ENCODE measurements at regions not wholly inside any gene's neighbourhood (a gene's known extent, or its start where the extent isn't known, plus 50 kb on each side); places are given as distances from the start of the nearest gene placed in this dataset.

DNA sequence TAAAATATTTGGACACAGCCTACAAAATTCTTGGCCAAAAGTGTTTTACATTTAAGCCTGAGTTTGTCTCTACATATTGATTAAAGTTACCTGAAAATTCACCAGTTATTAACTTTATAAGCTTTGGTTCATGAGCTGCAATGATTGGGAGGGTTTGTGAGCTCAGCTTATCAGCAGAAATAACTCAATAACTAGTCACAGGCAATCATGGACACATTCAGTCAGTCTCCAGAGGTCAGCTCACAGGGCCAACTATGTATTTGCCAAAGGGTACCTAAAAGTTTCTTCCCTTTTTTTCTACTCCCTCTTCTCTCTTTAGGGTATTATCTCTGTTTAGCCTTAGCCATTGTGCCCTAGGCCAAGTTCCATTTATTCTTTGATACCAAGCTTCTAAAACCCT, 145.9 kb downstream of the ZPLD1 start:
- no peak overlapping the region for H3K4me2 ChIP-seq
- no peaks in the 10 kb centered on the region for H3K9me3 ChIP-seq (ENCODE audit: low read depth)
- no peak overlapping the region for H3K4me3 ChIP-seq
- H3K9ac ChIP-seq = no peak overlapping the region
- H3K79me2 ChIP-seq (ENCODE audit: low read depth) = no peaks in the 10 kb centered on the region
- no peaks in the 10 kb centered on the region for H3K4me1 ChIP-seq
- no peaks in the 10 kb centered on the region for H3K36me3 ChIP-seq
- no peaks in the 10 kb centered on the region for H3K4me1 Mint-ChIP-seq
- H4K20me1 ChIP-seq (ENCODE audit: low read depth) = no peaks in the 10 kb centered on the region
- H3K36me3 Mint-ChIP-seq = no peaks in the 10 kb centered on the region
- TF ChIP-seq EZH2 (IDR thresholded peaks at IDR 0.05) = no peak
- TF ChIP-seq EZH2phosphoT487 (IDR thresholded peaks at IDR 0.05) = no peak
- TF ChIP-seq, protein P1, sequence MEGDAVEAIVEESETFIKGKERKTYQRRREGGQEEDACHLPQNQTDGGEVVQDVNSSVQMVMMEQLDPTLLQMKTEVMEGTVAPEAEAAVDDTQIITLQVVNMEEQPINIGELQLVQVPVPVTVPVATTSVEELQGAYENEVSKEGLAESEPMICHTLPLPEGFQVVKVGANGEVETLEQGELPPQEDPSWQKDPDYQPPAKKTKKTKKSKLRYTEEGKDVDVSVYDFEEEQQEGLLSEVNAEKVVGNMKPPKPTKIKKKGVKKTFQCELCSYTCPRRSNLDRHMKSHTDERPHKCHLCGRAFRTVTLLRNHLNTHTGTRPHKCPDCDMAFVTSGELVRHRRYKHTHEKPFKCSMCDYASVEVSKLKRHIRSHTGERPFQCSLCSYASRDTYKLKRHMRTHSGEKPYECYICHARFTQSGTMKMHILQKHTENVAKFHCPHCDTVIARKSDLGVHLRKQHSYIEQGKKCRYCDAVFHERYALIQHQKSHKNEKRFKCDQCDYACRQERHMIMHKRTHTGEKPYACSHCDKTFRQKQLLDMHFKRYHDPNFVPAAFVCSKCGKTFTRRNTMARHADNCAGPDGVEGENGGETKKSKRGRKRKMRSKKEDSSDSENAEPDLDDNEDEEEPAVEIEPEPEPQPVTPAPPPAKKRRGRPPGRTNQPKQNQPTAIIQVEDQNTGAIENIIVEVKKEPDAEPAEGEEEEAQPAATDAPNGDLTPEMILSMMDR (IDR thresholded peaks at IDR 0.05) = no peak
- H3F3A ChIP-seq (ENCODE audit: low read depth) = no peaks in the 10 kb centered on the region
- H3K27me3 ChIP-seq = no peaks in the 10 kb centered on the region
- H3K4me3 Mint-ChIP-seq = no peak overlapping the region
- H3K27me3 Mint-ChIP-seq (ENCODE audit: insufficient read depth, low read depth) = no peaks in the 10 kb centered on the region
- H2AFZ ChIP-seq (replicated peaks) = no peak overlapping the region
- DNase-seq (ENCODE audit: low spot score) = no peak
- H3K27ac ChIP-seq = no peak overlapping the region
- no peaks in the 10 kb centered on the region for H3K9me3 Mint-ChIP-seq
- no peak overlapping the region for H3K27ac Mint-ChIP-seq

DNA sequence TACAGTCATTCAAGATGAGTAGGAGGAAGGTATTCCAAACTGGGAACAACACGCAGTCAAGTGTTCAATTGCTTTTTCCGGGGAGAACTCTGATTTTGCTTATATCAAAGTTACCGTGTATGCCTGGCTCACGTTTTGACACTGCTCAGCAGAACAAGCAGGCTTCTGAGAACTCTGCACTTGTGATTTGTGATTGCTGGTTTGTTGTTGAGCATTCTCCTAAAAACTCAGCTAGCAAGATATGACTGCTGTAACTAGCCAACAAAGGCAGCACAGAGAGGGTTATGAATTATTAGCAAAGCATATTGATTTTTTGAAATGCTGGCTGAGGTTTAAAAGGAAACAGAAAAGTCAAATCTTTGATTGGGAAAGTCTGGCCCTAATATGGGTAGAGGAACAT, 151.7 kb downstream of the ZPLD1 start:
- Mint-ChIP-seq H3K9me3 (no peaks in the 10 kb centered on the region), H3K4me3 (no peak overlapping the region), H3K4me1 (no peaks in the 10 kb centered on the region), H3K27me3 (ENCODE audit: insufficient read depth, low read depth) (no peaks in the 10 kb centered on the region), H3K36me3 (no peaks in the 10 kb centered on the region), H3K27ac (no peak overlapping the region)
- H4K20me1 ChIP-seq (ENCODE audit: low read depth) = no peaks in the 10 kb centered on the region
- no peaks in the 10 kb centered on the region for H3K79me2 ChIP-seq (ENCODE audit: low read depth)
- no peak overlapping the region for H3K27ac ChIP-seq
- no peak overlapping the region for H2AFZ ChIP-seq (replicated peaks)
- no peak for TF ChIP-seq EZH2phosphoT487 (IDR thresholded peaks at IDR 0.05)
- TF ChIP-seq EZH2 (IDR thresholded peaks at IDR 0.05) = no peak
- TF ChIP-seq, protein P1 (IDR thresholded peaks at IDR 0.05) = no peak
- H3K9ac ChIP-seq = no peak overlapping the region
- H3K4me2 ChIP-seq = no peak overlapping the region
- no peaks in the 10 kb centered on the region for H3F3A ChIP-seq (ENCODE audit: low read depth)
- H3K4me3 ChIP-seq = no peak overlapping the region
- DNase-seq (ENCODE audit: low spot score) = no peak
- H3K36me3 ChIP-seq = no peaks in the 10 kb centered on the region
- H3K9me3 ChIP-seq (ENCODE audit: low read depth) = no peaks in the 10 kb centered on the region
- H3K27me3 ChIP-seq = no peaks in the 10 kb centered on the region
- H3K4me1 ChIP-seq = no peaks in the 10 kb centered on the region

DNA sequence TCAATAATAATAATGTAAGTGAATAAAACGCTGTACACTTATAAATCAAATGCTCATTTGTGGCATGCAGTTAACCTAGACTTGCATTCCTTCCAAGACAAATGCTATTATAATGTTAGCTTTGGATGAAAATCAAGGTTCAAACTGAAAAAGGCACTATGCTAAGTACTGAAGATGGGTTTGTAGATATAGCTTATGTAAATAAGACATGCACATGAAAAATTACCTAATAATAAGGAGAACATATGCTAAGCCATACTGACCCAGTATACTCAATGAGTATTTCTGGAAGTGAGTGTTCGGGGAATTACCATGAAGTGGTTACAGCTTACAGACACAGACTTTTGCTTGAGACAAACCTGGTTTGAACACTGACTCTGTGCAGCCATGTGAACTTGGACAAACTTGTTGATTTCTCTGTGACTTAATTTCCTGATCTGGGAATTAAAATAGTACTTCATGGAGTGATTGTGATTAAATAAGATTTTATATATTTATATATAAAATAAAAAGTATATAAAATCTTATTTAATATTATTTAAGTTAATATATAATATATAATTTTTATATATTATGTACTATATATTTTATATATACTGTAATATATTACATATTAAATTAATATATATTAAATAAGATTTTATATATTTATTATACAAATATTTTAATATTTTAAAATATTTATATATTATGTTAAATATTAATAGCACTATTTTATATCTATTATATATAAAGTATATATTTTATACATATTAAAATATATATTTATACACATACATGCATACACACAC, 159.2 kb downstream of the ZPLD1 start:
- Histone ChIP-seq H3K27me3 (no peaks in the 10 kb centered on the region), H3K4me2 (no peak overlapping the region), H3K4me1 (no peaks in the 10 kb centered on the region), H2AFZ (replicated peaks) (no peak overlapping the region), H3K79me2 (ENCODE audit: low read depth) (no peaks in the 10 kb centered on the region), H3K9me3 (ENCODE audit: low read depth) (no peaks in the 10 kb centered on the region), H3K27ac (no peak overlapping the region), H3K36me3 (no peaks in the 10 kb centered on the region), H3F3A (ENCODE audit: low read depth) (no peaks in the 10 kb centered on the region), H3K4me3 (no peak overlapping the region), H4K20me1 (ENCODE audit: low read depth) (no peaks in the 10 kb centered on the region), H3K9ac (no peak overlapping the region)
- no peaks in the 10 kb centered on the region for H3K36me3 Mint-ChIP-seq
- no peak overlapping the region for H3K27ac Mint-ChIP-seq
- DNase-seq (ENCODE audit: low spot score) = no peak
- no peak for TF ChIP-seq EZH2 (IDR thresholded peaks at IDR 0.05)
- TF ChIP-seq EZH2phosphoT487 (IDR thresholded peaks at IDR 0.05) = no peak
- TF ChIP-seq, protein P1 (IDR thresholded peaks at IDR 0.05) = no peak
- H3K9me3 Mint-ChIP-seq = no peaks in the 10 kb centered on the region
- no peak overlapping the region for H3K4me3 Mint-ChIP-seq
- H3K4me1 Mint-ChIP-seq = no peaks in the 10 kb centered on the region
- no peaks in the 10 kb centered on the region for H3K27me3 Mint-ChIP-seq (ENCODE audit: insufficient read depth, low read depth)

Data from neural progenitor cell (in vitro differentiated cells).